Right lobe of liver (tissue), 6 donors: ENCODE measurements at regions not wholly inside any gene's neighbourhood (a gene's known extent, or its start where the extent isn't known, plus 50 kb on each side); places are given as distances from the start of the nearest gene placed in this dataset.
A peak's percentile ranks its signal among the peaks of the same experiment; 100 is the strongest.

Source experiments
- ATAC-seq, 4 donors: fragments of 200-7000 bp; cut with Tn5 transposase; one replicate each; pipeline ENCODE4 v1.9.1; 2020; ENCODE audit warnings: mild to moderate bottlenecking in 4 of 4, moderate library complexity in 4 of 4
- DNase-seq, 3 donors: peaks; one replicate each; pipeline ENCODE4 v3.0.0-alpha.2; 2020
- H3K27ac ChIP-seq, 3 donors: fragments of 200-600 bp; one replicate each; pipeline ENCODE4 v1.8.0; 2022
- H3K27me3 ChIP-seq, 2 donors: fragments of 200-600 bp; one replicate each; pipeline ENCODE4 v1.8.0; 2022
- H3K36me3 ChIP-seq, 4 donors: fragments of 200-600 bp; sonication (generic) in 1 of 4; one replicate each; pipeline versions ENCODE4 v1.5.1 to v1.8.0; 2017 to 2022; ENCODE audit warnings: control low read depth in 1 of 4
- H3K4me1 ChIP-seq, 4 donors: fragments of 200-600 bp; sonication (generic) in 1 of 4; one replicate each; pipeline versions ENCODE4 v1.5.1 to v1.8.0; 2017 to 2022; ENCODE audit warnings: control low read depth in 1 of 4
- H3K4me3 ChIP-seq, 3 donors: fragments of 200-600 bp; one replicate each; pipeline ENCODE4 v1.8.0; 2022
- H3K9me3 ChIP-seq, 4 donors: fragments of 200-600 bp; sonication (generic) in 1 of 4; one replicate each; pipeline versions ENCODE4 v1.5.1 to v1.8.0; 2017 to 2022; ENCODE audit warnings: control low read depth in 1 of 4
- POLR2A ChIP-seq: fragments of 450-650 bp; IDR thresholded peaks from one replicate; pipeline ENCODE4 v1.6.1; 2017; ENCODE audit warnings: antibody characterized with exemption, mild to moderate bottlenecking
- WGBS: methylation state at CpG from one replicate; pipeline ENCODE4 v1.1.6; 2018; ENCODE audit warnings: low coverage, low lambda C conversion rate; ENCODE audit not compliant: insufficient coverage; ENCODE audit errors: missing lambda C conversion rate; 5-methylcytosine and 5-hydroxymethylcytosine counted together
- intact Hi-C, 2 donors: fragments of 100-400 bp; cut with DNase I; formaldehyde crosslinking; loops; one replicate each; pipeline versions ENCODE4 v1.11.2 to v1.14.1; 2022
- TF ChIP-seq, protein P1 (sequence below), 4 donors: fragments of 200-600 bp in 3 of 4; fragments of 450-650 bp in 1 of 4; IDR thresholded peaks; one replicate each; pipeline versions ENCODE4 v1.5.1 to v1.8.0; 2016 to 2022; ENCODE audit warnings: antibody characterized with exemption in 4 of 4, mild to moderate bottlenecking in 2 of 4
- donor health status: DM: no; HTN: yes; CAD: no.
- donor health status: DM: no; HTN: no; CAD: no.
- donor health status: DM: no; HTN: no; CAD: no.
- donor health status: DM: no; HTN: yes; CAD: no.
- donor health status: DM: no; HTN: yes; CAD: no.

DNA sequence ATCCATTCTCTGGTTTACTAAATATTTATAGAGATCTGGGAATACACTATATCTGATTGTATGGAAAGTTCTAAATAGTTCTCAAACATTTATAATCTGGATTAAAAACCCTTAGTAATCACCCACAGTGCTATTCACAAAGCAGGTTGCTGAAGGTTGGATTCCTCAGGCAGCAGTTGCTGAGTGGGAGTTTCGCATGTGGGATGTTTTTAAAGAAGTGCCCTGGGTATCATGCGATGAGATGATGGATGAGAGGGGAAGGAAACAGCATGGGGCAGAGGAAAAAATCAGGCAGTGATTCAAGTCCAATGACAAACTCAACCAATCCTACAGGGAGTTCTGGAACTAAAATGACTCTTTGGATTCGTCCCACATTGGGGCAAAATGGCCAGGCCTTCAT lies 85.3 kb upstream of the GALNT2 start:
- Histone ChIP-seq H3K9me3 (no peaks in the 10 kb centered on the region), H3K27me3 (no peaks in the 10 kb centered on the region), H3K36me3 (no peaks in the 10 kb centered on the region), H3K4me1 (peaks cover 0 to 7% (median 3%) of the 10 kb centered on the region in 4 donors), H3K27ac (no peak overlapping the region), H3K4me3 (no peak overlapping the region)
- TF ChIP-seq, protein P1, sequence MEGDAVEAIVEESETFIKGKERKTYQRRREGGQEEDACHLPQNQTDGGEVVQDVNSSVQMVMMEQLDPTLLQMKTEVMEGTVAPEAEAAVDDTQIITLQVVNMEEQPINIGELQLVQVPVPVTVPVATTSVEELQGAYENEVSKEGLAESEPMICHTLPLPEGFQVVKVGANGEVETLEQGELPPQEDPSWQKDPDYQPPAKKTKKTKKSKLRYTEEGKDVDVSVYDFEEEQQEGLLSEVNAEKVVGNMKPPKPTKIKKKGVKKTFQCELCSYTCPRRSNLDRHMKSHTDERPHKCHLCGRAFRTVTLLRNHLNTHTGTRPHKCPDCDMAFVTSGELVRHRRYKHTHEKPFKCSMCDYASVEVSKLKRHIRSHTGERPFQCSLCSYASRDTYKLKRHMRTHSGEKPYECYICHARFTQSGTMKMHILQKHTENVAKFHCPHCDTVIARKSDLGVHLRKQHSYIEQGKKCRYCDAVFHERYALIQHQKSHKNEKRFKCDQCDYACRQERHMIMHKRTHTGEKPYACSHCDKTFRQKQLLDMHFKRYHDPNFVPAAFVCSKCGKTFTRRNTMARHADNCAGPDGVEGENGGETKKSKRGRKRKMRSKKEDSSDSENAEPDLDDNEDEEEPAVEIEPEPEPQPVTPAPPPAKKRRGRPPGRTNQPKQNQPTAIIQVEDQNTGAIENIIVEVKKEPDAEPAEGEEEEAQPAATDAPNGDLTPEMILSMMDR (IDR thresholded peaks at IDR 0.05) = no peak
- TF ChIP-seq POLR2A = no peak
- DNase-seq (no peak), ATAC-seq (no peak)
- intact Hi-C loops = no loop called here
- 92% methylated on average over 2 of the region's 3 CpGs for WGBS

DNA sequence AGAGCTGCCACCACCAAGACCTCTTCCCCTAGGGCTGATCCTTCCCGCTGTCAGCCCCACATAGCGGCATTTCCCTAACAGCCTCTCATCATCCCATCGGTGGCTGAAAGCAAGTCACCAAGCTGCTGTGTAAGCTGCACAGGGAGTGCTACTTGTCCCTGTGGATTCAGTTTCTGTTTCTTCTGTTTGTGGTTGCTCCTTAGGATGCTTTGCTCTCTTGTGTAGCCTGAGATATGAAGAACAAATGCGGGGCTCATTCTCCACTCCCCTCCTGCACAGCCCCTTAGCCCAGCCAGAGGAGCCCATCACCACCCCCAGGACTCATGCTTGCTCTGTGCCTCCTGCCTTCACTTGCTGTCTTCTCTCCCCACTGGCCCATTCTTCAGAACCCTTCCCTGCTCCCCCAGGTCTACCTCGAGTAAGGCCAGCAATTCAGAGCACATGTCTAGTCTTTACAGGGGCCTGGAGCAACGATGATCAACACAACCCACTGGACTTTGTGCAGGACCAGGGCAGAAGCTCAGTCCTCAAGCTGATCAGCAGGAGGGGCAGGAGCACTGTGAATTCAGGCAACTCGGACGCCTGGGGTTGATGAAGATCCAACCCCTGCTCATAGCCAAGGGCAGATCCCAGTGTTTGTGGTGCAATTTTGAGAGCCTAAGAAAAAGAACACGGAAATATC lies 82.6 kb upstream of the GALNT2 start:
- WGBS = 79% methylated on average over 5 of the region's 9 CpGs
- peak; percentile 86 to 95 (median 90) for ATAC-seq
- Histone ChIP-seq H3K4me1 (peaks cover 0 to 7% (median 3%) of the 10 kb centered on the region in 4 donors), H3K9me3 (no peaks in the 10 kb centered on the region), H3K27me3 (no peaks in the 10 kb centered on the region), H3K27ac (no peak overlapping the region), H3K4me3 (no peak overlapping the region), H3K36me3 (no peaks in the 10 kb centered on the region)
- intact Hi-C loops = no loop called here
- DNase-seq = peak in 1 of 3 donors; percentile 65
- TF ChIP-seq, protein P1 (IDR thresholded peaks at IDR 0.05) = peak in 3 of 4 donors; percentile 20 to 41 (median 25)
- TF ChIP-seq POLR2A = no peak

- H3K27ac ChIP-seq = no peak overlapping the region
- no peaks in the 10 kb centered on the region for H3K27me3 ChIP-seq
- H3K4me1 ChIP-seq = peaks cover 0 to 7% (median 3%) of the 10 kb centered on the region in 4 donors
- ATAC-seq (peak; percentile 56 to 78 (median 67)), DNase-seq (peak in 1 of 3 donors; percentile 64)
- 59% methylated on average over 9 of the region's 9 CpGs for WGBS
- no peak overlapping the region for H3K4me3 ChIP-seq
- TF ChIP-seq POLR2A = no peak
- TF ChIP-seq, protein P1 (IDR thresholded peaks at IDR 0.05) = no peak
- intact Hi-C loops = no loop called here
- no peaks in the 10 kb centered on the region for H3K9me3 ChIP-seq
- H3K36me3 ChIP-seq = no peaks in the 10 kb centered on the region
Measured at GRCh38 chr1:229984992-229985612, 81.9 kb upstream of the GALNT2 start.

GRCh38 chr1:229985613-229986010 lies 81.4 kb upstream of the GALNT2 start:
- TF ChIP-seq POLR2A = no peak
- TF ChIP-seq, protein P1 (IDR thresholded peaks at IDR 0.05) = no peak
- Histone ChIP-seq H3K4me1 (peaks cover 0 to 7% (median 3%) of the 10 kb centered on the region in 4 donors), H3K9me3 (no peaks in the 10 kb centered on the region), H3K27me3 (no peaks in the 10 kb centered on the region), H3K36me3 (no peaks in the 10 kb centered on the region), H3K27ac (no peak overlapping the region), H3K4me3 (no peak overlapping the region)
- intact Hi-C loops = no loop called here
- DNase-seq (no peak), ATAC-seq (no peak)
- 70% methylated on average over 7 of the region's 7 CpGs for WGBS
